ENCODE measurements at regions not wholly inside any gene's neighbourhood (a gene's known extent, or its start where the extent isn't known, plus 50 kb on each side); places are given as distances from the start of the nearest gene placed in this dataset.

GRCh38 chr1:78359666-78360065 is 131.1 kb upstream of the PTGFR start:
- DNase-seq (ENCODE audit: low read depth) = no peak

DNA sequence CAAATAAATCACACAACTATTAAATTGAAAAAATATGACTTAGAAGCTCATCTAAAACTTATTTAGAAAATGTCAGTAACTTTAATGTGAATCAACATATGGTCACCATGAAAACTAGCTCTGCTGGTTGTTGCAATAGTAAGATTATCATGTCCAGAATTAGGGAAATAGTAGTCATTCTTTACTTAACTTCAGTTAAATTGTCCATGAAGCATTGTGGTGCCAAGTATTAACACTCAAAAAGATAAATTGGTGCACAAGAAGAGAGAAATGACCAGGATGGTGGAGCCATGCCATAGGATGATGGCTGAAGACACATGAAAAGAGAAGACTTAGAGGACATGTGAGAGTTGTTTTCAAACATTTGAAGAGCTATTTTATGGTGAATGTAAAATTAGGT is 130.2 kb upstream of the PTGFR start:
- no peak for DNase-seq (ENCODE audit: low read depth)

GRCh38 chr1:78367700-78368099 is 123.1 kb upstream of the PTGFR start:
- no peak for DNase-seq (ENCODE audit: low read depth)

DNA sequence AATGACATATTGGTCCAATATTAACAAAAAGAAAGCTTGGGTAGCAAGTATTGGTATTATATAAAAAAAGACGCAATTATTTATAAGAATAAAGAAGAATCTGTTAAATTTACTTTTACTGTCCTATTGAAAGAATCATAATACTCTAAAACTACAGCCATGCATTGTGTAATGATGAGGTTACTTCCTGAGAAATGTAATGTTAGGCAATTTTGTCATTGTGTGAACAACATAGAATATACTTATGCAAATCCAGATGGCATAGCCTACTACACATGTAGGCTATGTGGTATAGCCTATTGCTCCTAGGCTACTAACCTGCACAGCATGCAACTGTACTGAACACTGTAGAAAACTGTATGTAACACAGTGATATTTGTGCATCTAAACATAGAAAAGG is 121.2 kb upstream of the PTGFR start:
- DNase-seq (ENCODE audit: low read depth) = no peak

GRCh38 chr1:78370356-78370755 is 120.4 kb upstream of the PTGFR start:
- DNase-seq (ENCODE audit: low read depth) = peak; percentile 47

DNA sequence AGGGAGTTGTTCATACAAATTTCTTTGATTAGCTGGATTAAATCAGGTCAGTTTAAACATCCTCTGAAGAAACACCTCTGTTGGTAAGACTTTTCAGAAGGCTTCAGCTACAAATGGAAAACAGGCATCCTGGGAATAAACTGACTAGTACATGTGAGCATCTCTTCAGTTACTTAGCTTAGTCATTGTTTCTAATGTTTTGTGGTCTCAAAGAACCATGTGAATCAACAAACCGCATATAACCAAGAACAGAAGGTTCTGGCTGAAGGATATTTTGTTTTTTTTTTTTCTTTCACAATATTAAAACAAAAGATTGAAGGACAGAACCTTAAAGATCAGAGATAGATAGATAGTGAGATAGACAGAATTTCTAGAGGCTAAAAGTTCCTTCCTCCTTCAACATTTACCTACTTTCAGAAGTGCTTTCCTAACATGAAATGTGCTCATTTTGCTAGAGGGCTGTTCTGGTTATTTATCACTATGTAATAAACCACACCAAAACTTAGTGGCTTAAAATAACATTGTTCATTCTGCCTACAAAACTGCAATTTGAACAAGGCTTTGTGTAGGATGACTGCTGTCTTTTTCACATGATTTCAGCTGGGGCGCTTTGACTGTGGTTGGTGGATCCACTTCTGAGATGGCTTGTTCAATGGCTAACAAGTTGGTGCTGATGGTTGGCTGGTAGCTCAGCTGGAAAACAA is 119.8 kb upstream of the PTGFR start:
- peak; percentile 91 for DNase-seq (ENCODE audit: low read depth)

- DNase-seq (ENCODE audit: low read depth) = no peak
Observed at GRCh38 chr1:78373676-78374075, 117.1 kb upstream of the PTGFR start.

GRCh38 chr1:78375996-78376395 is 114.8 kb upstream of the PTGFR start:
- DNase-seq (ENCODE audit: low read depth) = no peak

DNA sequence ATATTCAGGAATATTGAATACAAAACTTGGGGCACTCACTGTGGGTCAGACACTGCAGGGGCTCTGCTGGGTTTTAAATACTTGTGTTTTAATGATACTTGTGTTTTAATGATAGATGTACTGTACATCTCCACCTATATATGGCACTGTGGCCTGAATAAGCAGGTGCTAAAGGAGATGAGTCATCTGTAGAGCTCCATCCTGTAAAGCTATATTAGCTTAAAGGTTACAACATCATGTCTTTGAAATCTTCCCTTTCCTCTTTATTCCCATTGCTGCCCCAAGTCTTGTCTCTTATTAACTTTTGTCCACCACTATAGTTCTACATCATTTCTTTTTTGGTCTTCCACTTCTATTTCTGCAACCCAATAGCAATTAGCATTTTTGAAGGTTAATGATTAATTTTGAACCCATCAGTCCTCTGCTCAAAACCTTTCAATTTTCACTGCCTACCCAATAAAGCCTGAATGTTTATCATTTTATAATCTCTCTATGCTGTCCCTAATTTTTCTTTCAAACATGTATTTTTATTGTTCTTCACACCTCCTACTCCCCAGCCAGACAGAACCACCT is 113.3 kb upstream of the PTGFR start:
- DNase-seq (ENCODE audit: low read depth) = no peak

- no peak for DNase-seq (ENCODE audit: low read depth)
Observed at GRCh38 chr1:78383923-78384322, 106.9 kb upstream of the PTGFR start.

DNA sequence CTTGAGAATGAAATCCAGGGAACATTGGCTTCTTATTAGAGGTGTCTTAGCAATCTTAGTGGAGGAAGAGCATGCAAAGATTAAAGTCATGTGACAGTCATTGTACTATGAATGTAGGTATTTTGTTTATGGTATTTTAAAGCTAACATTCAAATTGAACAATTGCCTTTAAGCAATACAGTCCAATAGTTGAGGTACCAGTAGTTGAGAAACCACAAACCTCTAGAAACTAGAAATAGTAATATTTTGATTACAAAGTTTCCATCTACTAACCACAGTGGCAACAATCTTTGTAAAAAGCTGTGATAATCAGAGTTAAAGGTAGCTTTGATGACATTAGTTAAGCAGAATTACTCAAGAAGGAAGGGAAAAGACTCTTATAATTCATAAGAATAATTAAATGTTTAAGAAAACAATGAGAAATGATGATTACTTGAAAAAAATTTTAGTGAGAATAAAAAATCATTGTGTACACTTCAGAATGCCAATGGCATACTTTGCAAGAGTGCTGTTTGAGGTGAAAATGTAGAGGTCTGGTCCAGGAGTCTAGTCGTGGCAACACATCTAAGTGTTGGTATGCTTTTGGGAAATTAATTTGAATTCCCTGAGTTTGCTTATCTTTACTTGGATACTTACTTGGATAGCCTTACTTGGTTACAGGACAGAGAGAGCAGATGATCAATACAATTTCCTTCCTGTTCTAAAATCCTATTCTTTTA is 104.9 kb upstream of the PTGFR start:
- no peak for DNase-seq (ENCODE audit: low read depth)

GRCh38 chr1:78387201-78387600 is 103.6 kb upstream of the PTGFR start:
- DNase-seq (ENCODE audit: low read depth) = no peak

GRCh38 chr1:78387871-78388270 is 102.9 kb upstream of the PTGFR start:
- no peak for DNase-seq (ENCODE audit: low read depth)

GRCh38 chr1:78388275-78388674 is 102.5 kb upstream of the PTGFR start:
- DNase-seq (ENCODE audit: low read depth) = no peak

DNA sequence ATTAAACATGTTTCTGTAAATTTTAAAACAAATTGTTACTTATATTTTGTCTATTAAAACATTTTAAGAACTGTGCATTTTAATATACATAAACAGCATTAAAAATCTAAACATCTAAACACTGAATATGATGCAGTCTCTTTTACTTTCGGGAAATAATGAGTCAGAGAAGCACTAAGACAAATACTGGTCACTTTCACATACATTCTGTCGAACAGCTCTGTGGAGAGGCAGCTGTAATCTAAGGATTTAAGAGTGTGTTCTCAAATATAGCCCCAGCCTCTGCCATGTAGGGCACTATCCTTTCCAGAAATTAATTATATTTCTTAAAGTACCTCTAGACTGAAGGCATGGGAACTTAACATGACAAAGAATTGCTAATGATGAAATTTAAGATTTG is 89.6 kb upstream of the PTGFR start:
- no peak for DNase-seq (ENCODE audit: low read depth)

- peak; percentile 87 for DNase-seq (ENCODE audit: low read depth)
Observed at GRCh38 chr1:78408192-78408591, 82.6 kb upstream of the PTGFR start.

DNA sequence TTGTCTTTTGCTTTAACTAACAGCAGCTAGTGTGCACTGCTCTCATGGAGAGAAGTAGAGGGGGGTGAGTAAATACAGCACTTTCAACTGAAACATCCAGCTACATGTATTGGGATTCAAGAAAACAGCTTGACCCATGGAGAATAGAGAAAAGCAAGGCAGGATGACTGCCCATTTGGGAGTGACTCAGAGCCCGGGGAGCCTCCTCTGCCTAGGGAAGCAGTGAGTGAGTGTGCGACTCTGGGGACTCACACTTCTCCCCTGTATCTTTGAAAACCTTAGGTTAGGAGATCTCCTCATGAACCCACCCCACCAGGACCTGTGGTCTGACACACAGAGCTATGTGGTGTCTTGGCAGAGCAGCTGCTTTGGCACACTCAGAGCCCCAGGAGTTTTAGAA is 82.0 kb upstream of the PTGFR start:
- peak; percentile 63 for DNase-seq (ENCODE audit: low read depth)

GRCh38 chr1:78410643-78411042 is 80.1 kb upstream of the PTGFR start:
- no peak for DNase-seq (ENCODE audit: low read depth)

GRCh38 chr1:78411707-78412106 is 79.1 kb upstream of the PTGFR start:
- DNase-seq (ENCODE audit: low read depth) = no peak

DNA sequence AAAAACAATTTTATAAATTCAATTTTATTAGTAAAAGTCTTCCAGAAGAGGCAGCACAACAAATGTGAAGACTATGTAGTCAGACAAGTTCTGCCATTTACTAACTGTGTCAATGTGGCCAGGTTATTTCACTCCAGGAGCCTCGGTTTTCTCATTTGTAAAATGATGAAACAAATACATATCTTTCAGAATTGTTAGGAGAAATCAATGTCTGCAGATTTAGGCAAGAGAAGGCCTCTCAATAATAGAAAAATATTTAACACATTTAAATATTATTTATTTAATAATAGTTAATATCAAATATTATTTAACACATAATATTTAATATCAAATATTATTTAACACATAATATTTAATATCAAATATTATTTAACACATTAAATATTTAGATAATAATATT is 75.6 kb upstream of the PTGFR start:
- DNase-seq (ENCODE audit: low read depth) = no peak

- DNase-seq (ENCODE audit: low read depth) = peak; percentile 92
Observed at GRCh38 chr1:78419309-78419708, 71.5 kb upstream of the PTGFR start.

DNA sequence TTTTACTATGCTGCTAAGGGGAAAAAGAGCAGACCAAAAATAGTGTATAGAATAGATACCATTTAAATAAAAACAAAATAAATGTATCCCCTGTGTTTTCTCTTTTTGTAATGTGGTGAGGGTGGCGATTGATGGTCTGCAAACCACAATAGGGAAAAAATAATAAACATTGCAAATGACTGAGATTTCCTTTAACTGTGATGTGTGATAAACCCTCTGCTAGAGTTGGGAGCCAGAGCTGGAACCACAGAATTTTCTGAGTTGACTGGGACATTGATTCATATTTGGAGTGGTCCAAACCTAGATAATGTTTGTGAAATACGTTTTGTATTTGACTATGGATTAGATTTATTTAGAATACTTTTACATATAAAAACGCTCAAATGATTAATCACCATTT is 70.6 kb upstream of the PTGFR start:
- DNase-seq (ENCODE audit: low read depth) = no peak

GRCh38 chr1:78420688-78421087 is 70.1 kb upstream of the PTGFR start:
- DNase-seq (ENCODE audit: low read depth) = no peak

DNA sequence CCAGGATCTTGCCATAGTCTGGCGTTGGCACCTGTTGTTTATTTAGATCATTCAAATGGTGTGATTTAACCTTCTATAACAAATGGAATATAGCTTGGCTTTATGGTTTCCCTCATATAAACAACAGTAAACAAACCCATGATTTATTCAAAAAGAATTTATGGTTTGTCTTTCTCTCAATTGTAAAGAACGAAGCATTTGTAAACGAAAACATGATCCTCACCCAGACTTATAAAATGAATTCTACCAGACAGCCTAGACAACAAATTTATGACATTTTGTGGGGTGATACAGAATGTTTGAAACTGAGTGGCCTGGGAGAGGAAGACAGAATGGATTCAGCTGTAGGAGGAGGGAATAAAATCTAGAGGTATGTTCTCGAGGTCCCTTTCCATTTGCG is 66.1 kb upstream of the PTGFR start:
- DNase-seq (ENCODE audit: low read depth) = no peak
